ENCODE measurements at regions not wholly inside any gene's neighbourhood (a gene's known extent, or its start where the extent isn't known, plus 50 kb on each side); places are given as distances from the start of the nearest gene placed in this dataset.
"Not testable (repeated sequence)": the region's sequence is repeated elsewhere in the genome, so short reads cannot be mapped to it uniquely, and the experiment has no call there.

GRCh38 chr15:39029741-39030140 lies 465.1 kb upstream of the RASGRP1 start:
- H3K36me3 ChIP-seq (ENCODE audit: control insufficient read depth, insufficient read depth, low read length), result no peaks in the 10 kb centered on the region
- DNase-seq (no peak), ATAC-seq (ENCODE audit: low read depth in 2 of 2) (no peak)
- no peak overlapping the region for H3K4me3 ChIP-seq (ENCODE audit: low read depth, low read length)
- H3K27me3 ChIP-seq (ENCODE audit: control insufficient read depth, insufficient read depth, low read length), result no peaks in the 10 kb centered on the region
- no peaks in the 10 kb centered on the region for H3K36me3 Mint-ChIP-seq
- H3K4me3 Mint-ChIP-seq, result no peak overlapping the region
- H3K9me3 ChIP-seq (ENCODE audit: control insufficient read depth in 2 of 2, low read length in 2 of 2), result no peaks in the 10 kb centered on the region
- H3K4me1 ChIP-seq (ENCODE audit: control insufficient read depth, insufficient read depth, low read length, poor library complexity, severe bottlenecking), result no peaks in the 10 kb centered on the region
- H3K9me3 Mint-ChIP-seq, result peaks cover 0 to 2% (median 0%) of the 10 kb centered on the region in 7 donors
- H3K27ac Mint-ChIP-seq, result no peak overlapping the region
- H3K27ac ChIP-seq (ENCODE audit: insufficient read depth, low read length, poor library complexity, severe bottlenecking), result no peak overlapping the region
- H3K27me3 Mint-ChIP-seq, result no peaks in the 10 kb centered on the region
- no peaks in the 10 kb centered on the region for H3K4me1 Mint-ChIP-seq

GRCh38 chr15:39030291-39031070 lies 465.9 kb upstream of the RASGRP1 start:
- no peak for ATAC-seq (ENCODE audit: low read depth in 2 of 2)
- Mint-ChIP-seq H3K4me1 (peaks cover 0 to 4% (median 0%) of the 10 kb centered on the region in 4 donors), H3K27me3 (no peaks in the 10 kb centered on the region), H3K4me3 (no peak overlapping the region), H3K9me3 (peaks cover 0 to 5% (median 1%) of the 10 kb centered on the region in 7 donors), H3K36me3 (no peaks in the 10 kb centered on the region), H3K27ac (no peak overlapping the region)
- Histone ChIP-seq H3K27ac (ENCODE audit: insufficient read depth, low read length, poor library complexity, severe bottlenecking) (no peak overlapping the region), H3K27me3 (ENCODE audit: control insufficient read depth, insufficient read depth, low read length) (no peaks in the 10 kb centered on the region), H3K9me3 (ENCODE audit: control insufficient read depth in 2 of 2, low read length in 2 of 2) (no peaks in the 10 kb centered on the region), H3K4me3 (ENCODE audit: low read depth, low read length) (no peak overlapping the region), H3K4me1 (ENCODE audit: control insufficient read depth, insufficient read depth, low read length, poor library complexity, severe bottlenecking) (no peaks in the 10 kb centered on the region), H3K36me3 (ENCODE audit: control insufficient read depth, insufficient read depth, low read length) (no peaks in the 10 kb centered on the region)
- DNase-seq, result no peak

- Histone ChIP-seq H3K9me3 (ENCODE audit: control insufficient read depth in 2 of 2, low read length in 2 of 2) (no peaks in the 10 kb centered on the region), H3K4me1 (ENCODE audit: control insufficient read depth, insufficient read depth, low read length, poor library complexity, severe bottlenecking) (no peaks in the 10 kb centered on the region), H3K27ac (ENCODE audit: insufficient read depth, low read length, poor library complexity, severe bottlenecking) (no peak overlapping the region), H3K4me3 (ENCODE audit: low read depth, low read length) (no peak overlapping the region), H3K36me3 (ENCODE audit: control insufficient read depth, insufficient read depth, low read length) (no peaks in the 10 kb centered on the region), H3K27me3 (ENCODE audit: control insufficient read depth, insufficient read depth, low read length) (no peaks in the 10 kb centered on the region)
- DNase-seq (no peak), ATAC-seq (ENCODE audit: low read depth in 2 of 2) (no peak)
- Mint-ChIP-seq H3K9me3 (peaks cover 0 to 5% (median 1%) of the 10 kb centered on the region in 7 donors), H3K27ac (no peak overlapping the region), H3K4me3 (no peak overlapping the region), H3K27me3 (no peaks in the 10 kb centered on the region), H3K36me3 (no peaks in the 10 kb centered on the region), H3K4me1 (peaks cover 0 to 5% (median 0%) of the 10 kb centered on the region in 4 donors)
Measured at GRCh38 chr15:39031596-39031995, 467.0 kb upstream of the RASGRP1 start.

GRCh38 chr15:39034816-39035215 lies 470.2 kb upstream of the RASGRP1 start:
- Histone ChIP-seq H3K9me3 (ENCODE audit: control insufficient read depth in 2 of 2, low read length in 2 of 2) (no peaks in the 10 kb centered on the region), H3K4me3 (ENCODE audit: low read depth, low read length) (no peak overlapping the region), H3K4me1 (ENCODE audit: control insufficient read depth, insufficient read depth, low read length, poor library complexity, severe bottlenecking) (no peaks in the 10 kb centered on the region), H3K27ac (ENCODE audit: insufficient read depth, low read length, poor library complexity, severe bottlenecking) (no peak overlapping the region), H3K27me3 (ENCODE audit: control insufficient read depth, insufficient read depth, low read length) (no peaks in the 10 kb centered on the region), H3K36me3 (ENCODE audit: control insufficient read depth, insufficient read depth, low read length) (no peaks in the 10 kb centered on the region)
- H3K27me3 Mint-ChIP-seq, result no peaks in the 10 kb centered on the region
- peaks cover 0 to 8% (median 2%) of the 10 kb centered on the region in 7 donors for H3K9me3 Mint-ChIP-seq
- no peak for ATAC-seq (ENCODE audit: low read depth in 2 of 2)
- H3K27ac Mint-ChIP-seq, result no peak overlapping the region
- H3K4me1 Mint-ChIP-seq, result peaks cover 0 to 8% (median 2%) of the 10 kb centered on the region in 4 donors
- H3K36me3 Mint-ChIP-seq, result no peaks in the 10 kb centered on the region
- H3K4me3 Mint-ChIP-seq, result no peak overlapping the region
- DNase-seq, result no peak

- H3K36me3 ChIP-seq (ENCODE audit: control insufficient read depth, insufficient read depth, low read length); H3K27me3 Mint-ChIP-seq; H3K4me3 Mint-ChIP-seq; H3K36me3 Mint-ChIP-seq; H3K27me3 ChIP-seq (ENCODE audit: control insufficient read depth, insufficient read depth, low read length); H3K27ac Mint-ChIP-seq; ATAC-seq (ENCODE audit: low read depth in 2 of 2); H3K27ac ChIP-seq (ENCODE audit: insufficient read depth, low read length, poor library complexity, severe bottlenecking); H3K4me1 ChIP-seq (ENCODE audit: control insufficient read depth, insufficient read depth, low read length, poor library complexity, severe bottlenecking); H3K4me1 Mint-ChIP-seq; H3K4me3 ChIP-seq (ENCODE audit: low read depth, low read length); H3K9me3 Mint-ChIP-seq; H3K9me3 ChIP-seq (ENCODE audit: control insufficient read depth in 2 of 2, low read length in 2 of 2); DNase-seq: not testable (repeated sequence)
Measured at GRCh38 chr15:39037611-39038010, 473.0 kb upstream of the RASGRP1 start.

- no peaks in the 10 kb centered on the region for H3K4me1 ChIP-seq (ENCODE audit: control insufficient read depth, insufficient read depth, low read length, poor library complexity, severe bottlenecking)
- H3K9me3 ChIP-seq (ENCODE audit: control insufficient read depth in 2 of 2, low read length in 2 of 2), result no peaks in the 10 kb centered on the region
- no peak overlapping the region for H3K4me3 Mint-ChIP-seq
- H3K27me3 Mint-ChIP-seq, result no peaks in the 10 kb centered on the region
- H3K9me3 Mint-ChIP-seq, result peaks cover 0 to 7% (median 5%) of the 10 kb centered on the region in 7 donors
- no peaks in the 10 kb centered on the region for H3K27me3 ChIP-seq (ENCODE audit: control insufficient read depth, insufficient read depth, low read length)
- H3K36me3 Mint-ChIP-seq, result no peaks in the 10 kb centered on the region
- H3K27ac ChIP-seq (ENCODE audit: insufficient read depth, low read length, poor library complexity, severe bottlenecking), result no peak overlapping the region
- DNase-seq (no peak), ATAC-seq (ENCODE audit: low read depth in 2 of 2) (no peak)
- no peaks in the 10 kb centered on the region for H3K36me3 ChIP-seq (ENCODE audit: control insufficient read depth, insufficient read depth, low read length)
- peaks cover 0 to 8% (median 0%) of the 10 kb centered on the region in 4 donors for H3K4me1 Mint-ChIP-seq
- H3K27ac Mint-ChIP-seq, result no peak overlapping the region
- no peak overlapping the region for H3K4me3 ChIP-seq (ENCODE audit: low read depth, low read length)
Measured at GRCh38 chr15:39040861-39041260, 476.2 kb upstream of the RASGRP1 start.

- Mint-ChIP-seq H3K4me1 (peaks cover 0 to 8% (median 0%) of the 10 kb centered on the region in 4 donors), H3K27ac (no peak overlapping the region), H3K9me3 (peaks cover 0 to 11% (median 9%) of the 10 kb centered on the region in 7 donors), H3K27me3 (no peaks in the 10 kb centered on the region), H3K36me3 (no peaks in the 10 kb centered on the region), H3K4me3 (no peak overlapping the region)
- no peak for ATAC-seq (ENCODE audit: low read depth in 2 of 2)
- Histone ChIP-seq H3K9me3 (ENCODE audit: control insufficient read depth in 2 of 2, low read length in 2 of 2) (peaks cover 0 to 3% of the 10 kb centered on the region in 2 experiments), H3K36me3 (ENCODE audit: control insufficient read depth, insufficient read depth, low read length) (no peaks in the 10 kb centered on the region), H3K27me3 (ENCODE audit: control insufficient read depth, insufficient read depth, low read length) (no peaks in the 10 kb centered on the region), H3K27ac (ENCODE audit: insufficient read depth, low read length, poor library complexity, severe bottlenecking) (no peak overlapping the region), H3K4me1 (ENCODE audit: control insufficient read depth, insufficient read depth, low read length, poor library complexity, severe bottlenecking) (no peaks in the 10 kb centered on the region), H3K4me3 (ENCODE audit: low read depth, low read length) (no peak overlapping the region)
- DNase-seq, result no peak
Measured at GRCh38 chr15:39041979-39042495, 477.4 kb upstream of the RASGRP1 start.
